Ishikawa (cell line): ENCODE measurements at regions not wholly inside any gene's neighbourhood (a gene's known extent, or its start where the extent isn't known, plus 50 kb on each side); places are given as distances from the start of the nearest gene placed in this dataset.

Experiments used
- CREB1 ChIP-seq: IDR thresholded peaks from 2 replicates; pipeline ENCODE4 v1.6.1; 2012; ENCODE audit warnings: low read depth
- EP300 ChIP-seq: IDR thresholded peaks from 2 replicates; pipeline ENCODE4 v1.6.1; 2012; ENCODE audit warnings: borderline replicate concordance
- NFIC ChIP-seq: IDR thresholded peaks from 2 replicates; pipeline ENCODE4 v1.6.1; 2012
- RAD21 ChIP-seq: IDR thresholded peaks from 2 replicates; pipeline ENCODE4 v1.6.1; 2012; ENCODE audit warnings: low read depth
- TAF1 ChIP-seq: IDR thresholded peaks from 2 replicates; pipeline ENCODE4 v1.6.1; 2012; ENCODE audit warnings: low read depth, mild to moderate bottlenecking
- TEAD4 ChIP-seq: IDR thresholded peaks from 2 replicates; pipeline ENCODE4 v1.6.1; 2012
- YY1 ChIP-seq: IDR thresholded peaks from 2 replicates; pipeline ENCODE4 v1.6.1; 2012; ENCODE audit warnings: low read depth
- TF ChIP-seq, protein P1 (sequence below): IDR thresholded peaks from 2 replicates; pipeline ENCODE4 v1.6.1; 2012; ENCODE audit warnings: low read depth, mild to moderate bottlenecking
- TF ChIP-seq, protein P2 (sequence below): IDR thresholded peaks from 2 replicates; pipeline ENCODE4 v1.6.1; 2012
- TF ChIP-seq, protein P3 (sequence below): IDR thresholded peaks from 2 replicates; pipeline ENCODE4 v1.6.1; 2012

DNA sequence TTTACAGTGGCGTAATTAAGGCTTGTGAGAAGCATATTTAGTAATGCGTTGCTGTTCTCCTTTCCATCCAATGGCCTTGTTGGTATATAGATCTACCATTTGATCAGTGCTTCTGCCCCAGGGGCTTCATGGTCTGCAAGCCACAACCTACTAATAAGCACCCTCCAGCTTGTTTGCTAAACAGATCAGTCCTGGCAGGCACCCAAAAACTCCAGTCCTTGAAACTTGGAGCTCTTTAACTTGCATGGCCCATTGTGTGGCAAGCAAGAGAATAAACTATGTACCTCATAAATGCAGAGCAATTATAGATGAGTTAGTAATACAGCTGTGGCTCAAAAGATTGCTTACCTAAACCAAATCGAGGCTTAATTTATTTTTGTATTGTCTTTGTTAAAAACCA lies 158.5 kb downstream of the FTCDNL1 start:
- TF ChIP-seq YY1, result no peak
- TF ChIP-seq, protein P1, sequence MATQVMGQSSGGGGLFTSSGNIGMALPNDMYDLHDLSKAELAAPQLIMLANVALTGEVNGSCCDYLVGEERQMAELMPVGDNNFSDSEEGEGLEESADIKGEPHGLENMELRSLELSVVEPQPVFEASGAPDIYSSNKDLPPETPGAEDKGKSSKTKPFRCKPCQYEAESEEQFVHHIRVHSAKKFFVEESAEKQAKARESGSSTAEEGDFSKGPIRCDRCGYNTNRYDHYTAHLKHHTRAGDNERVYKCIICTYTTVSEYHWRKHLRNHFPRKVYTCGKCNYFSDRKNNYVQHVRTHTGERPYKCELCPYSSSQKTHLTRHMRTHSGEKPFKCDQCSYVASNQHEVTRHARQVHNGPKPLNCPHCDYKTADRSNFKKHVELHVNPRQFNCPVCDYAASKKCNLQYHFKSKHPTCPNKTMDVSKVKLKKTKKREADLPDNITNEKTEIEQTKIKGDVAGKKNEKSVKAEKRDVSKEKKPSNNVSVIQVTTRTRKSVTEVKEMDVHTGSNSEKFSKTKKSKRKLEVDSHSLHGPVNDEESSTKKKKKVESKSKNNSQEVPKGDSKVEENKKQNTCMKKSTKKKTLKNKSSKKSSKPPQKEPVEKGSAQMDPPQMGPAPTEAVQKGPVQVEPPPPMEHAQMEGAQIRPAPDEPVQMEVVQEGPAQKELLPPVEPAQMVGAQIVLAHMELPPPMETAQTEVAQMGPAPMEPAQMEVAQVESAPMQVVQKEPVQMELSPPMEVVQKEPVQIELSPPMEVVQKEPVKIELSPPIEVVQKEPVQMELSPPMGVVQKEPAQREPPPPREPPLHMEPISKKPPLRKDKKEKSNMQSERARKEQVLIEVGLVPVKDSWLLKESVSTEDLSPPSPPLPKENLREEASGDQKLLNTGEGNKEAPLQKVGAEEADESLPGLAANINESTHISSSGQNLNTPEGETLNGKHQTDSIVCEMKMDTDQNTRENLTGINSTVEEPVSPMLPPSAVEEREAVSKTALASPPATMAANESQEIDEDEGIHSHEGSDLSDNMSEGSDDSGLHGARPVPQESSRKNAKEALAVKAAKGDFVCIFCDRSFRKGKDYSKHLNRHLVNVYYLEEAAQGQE, result no peak
- no peak for TF ChIP-seq RAD21
- TF ChIP-seq EP300, result no peak
- TF ChIP-seq CREB1, result no peak
- no peak for TF ChIP-seq TEAD4
- no peak for TF ChIP-seq NFIC
- TF ChIP-seq, protein P2, sequence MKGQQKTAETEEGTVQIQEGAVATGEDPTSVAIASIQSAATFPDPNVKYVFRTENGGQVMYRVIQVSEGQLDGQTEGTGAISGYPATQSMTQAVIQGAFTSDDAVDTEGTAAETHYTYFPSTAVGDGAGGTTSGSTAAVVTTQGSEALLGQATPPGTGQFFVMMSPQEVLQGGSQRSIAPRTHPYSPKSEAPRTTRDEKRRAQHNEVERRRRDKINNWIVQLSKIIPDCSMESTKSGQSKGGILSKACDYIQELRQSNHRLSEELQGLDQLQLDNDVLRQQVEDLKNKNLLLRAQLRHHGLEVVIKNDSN, result no peak
- TF ChIP-seq TAF1, result no peak
- TF ChIP-seq, protein P3, sequence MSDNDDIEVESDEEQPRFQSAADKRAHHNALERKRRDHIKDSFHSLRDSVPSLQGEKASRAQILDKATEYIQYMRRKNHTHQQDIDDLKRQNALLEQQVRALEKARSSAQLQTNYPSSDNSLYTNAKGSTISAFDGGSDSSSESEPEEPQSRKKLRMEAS, result no peak
